ENCODE measurements at regions not wholly inside any gene's neighbourhood (a gene's known extent, or its start where the extent isn't known, plus 50 kb on each side); places are given as distances from the start of the nearest gene placed in this dataset.

DNA sequence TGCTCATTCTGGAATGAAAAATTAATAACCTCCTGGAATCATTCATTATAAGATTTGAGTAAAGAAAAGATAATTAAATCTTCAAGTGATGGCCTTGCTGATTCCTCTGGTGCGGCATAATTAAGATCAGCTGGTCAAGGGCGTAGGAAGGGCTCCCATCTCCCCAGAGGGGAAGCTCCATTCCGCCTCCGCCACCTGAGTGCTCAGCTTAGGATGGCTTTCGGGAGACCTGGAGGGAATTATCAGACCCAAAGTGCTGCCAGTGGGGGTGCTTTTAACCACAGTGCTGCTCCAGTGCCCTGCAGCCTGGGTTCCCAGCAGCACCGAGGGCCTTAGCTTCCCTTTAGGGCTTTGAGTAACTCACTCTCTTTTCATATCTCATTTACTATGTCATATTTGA, 556.6 kb upstream of the RGMA start:
- in situ Hi-C loops (cut with MboI; ENCODE audit: low pct_ligation_motif_present in 1 of 4, low pct_unique_long_range_greater_than_20kb in 1 of 4, low sequenced_read_pairs in 3 of 4) = no loop called here
- no peaks in the 10 kb centered on the region for H3K9me3 ChIP-seq
- no peak overlapping the region for H3K4me3 ChIP-seq
- 84 to 92% methylated on average over 2 to 6 of the region's 6 CpGs for WGBS, 2 donors (ENCODE audit: low coverage in 1 of 2)
- H3K27me3 ChIP-seq = no peaks in the 10 kb centered on the region
- no peaks in the 10 kb centered on the region for H3K4me1 ChIP-seq
- no peak for TF ChIP-seq EP300 (IDR thresholded peaks at IDR 0.05; ENCODE audit: low read depth)
- no peak for TF ChIP-seq POLR2AphosphoS5 (IDR thresholded peaks at IDR 0.05)
- TF ChIP-seq, protein P1, sequence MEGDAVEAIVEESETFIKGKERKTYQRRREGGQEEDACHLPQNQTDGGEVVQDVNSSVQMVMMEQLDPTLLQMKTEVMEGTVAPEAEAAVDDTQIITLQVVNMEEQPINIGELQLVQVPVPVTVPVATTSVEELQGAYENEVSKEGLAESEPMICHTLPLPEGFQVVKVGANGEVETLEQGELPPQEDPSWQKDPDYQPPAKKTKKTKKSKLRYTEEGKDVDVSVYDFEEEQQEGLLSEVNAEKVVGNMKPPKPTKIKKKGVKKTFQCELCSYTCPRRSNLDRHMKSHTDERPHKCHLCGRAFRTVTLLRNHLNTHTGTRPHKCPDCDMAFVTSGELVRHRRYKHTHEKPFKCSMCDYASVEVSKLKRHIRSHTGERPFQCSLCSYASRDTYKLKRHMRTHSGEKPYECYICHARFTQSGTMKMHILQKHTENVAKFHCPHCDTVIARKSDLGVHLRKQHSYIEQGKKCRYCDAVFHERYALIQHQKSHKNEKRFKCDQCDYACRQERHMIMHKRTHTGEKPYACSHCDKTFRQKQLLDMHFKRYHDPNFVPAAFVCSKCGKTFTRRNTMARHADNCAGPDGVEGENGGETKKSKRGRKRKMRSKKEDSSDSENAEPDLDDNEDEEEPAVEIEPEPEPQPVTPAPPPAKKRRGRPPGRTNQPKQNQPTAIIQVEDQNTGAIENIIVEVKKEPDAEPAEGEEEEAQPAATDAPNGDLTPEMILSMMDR (IDR thresholded peaks at IDR 0.05) = no peak
- TF ChIP-seq POLR2A (IDR thresholded peaks at IDR 0.05) = no peak
- intact Hi-C loops (cut with DNase I; ENCODE audit: low total_unique reads) = no loop called here
- no peaks in the 10 kb centered on the region for H3K36me3 ChIP-seq
- no peak overlapping the region for H3K27ac ChIP-seq
- DNase-seq = no peak

DNA sequence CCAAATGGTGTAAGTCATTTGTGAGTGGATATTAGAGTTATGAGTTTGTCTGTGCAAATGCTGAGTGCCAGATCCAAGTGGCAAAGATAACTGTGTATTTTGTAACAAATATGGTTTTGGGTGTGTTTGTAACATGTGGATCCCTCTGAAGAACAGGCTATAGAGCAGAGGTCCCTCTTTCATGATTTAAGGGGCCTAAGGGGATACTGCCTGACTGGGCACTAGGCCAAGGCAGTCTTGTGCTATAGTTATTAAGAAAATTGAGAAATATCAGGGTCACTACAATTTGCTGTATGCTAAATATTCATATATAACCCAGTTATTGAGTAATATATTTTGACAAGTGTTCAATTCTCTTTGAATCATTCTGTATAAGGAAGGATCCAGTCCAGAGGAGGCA, 555.6 kb upstream of the RGMA start:
- intact Hi-C loops (cut with DNase I; ENCODE audit: low total_unique reads) (no loop called here), in situ Hi-C loops (cut with MboI; ENCODE audit: low pct_ligation_motif_present in 1 of 4, low pct_unique_long_range_greater_than_20kb in 1 of 4, low sequenced_read_pairs in 3 of 4) (no loop called here)
- no peaks in the 10 kb centered on the region for H3K9me3 ChIP-seq
- no peak for DNase-seq
- H3K4me1 ChIP-seq = no peaks in the 10 kb centered on the region
- TF ChIP-seq POLR2A (IDR thresholded peaks at IDR 0.05) (no peak), EP300 (IDR thresholded peaks at IDR 0.05; ENCODE audit: low read depth) (no peak), POLR2AphosphoS5 (IDR thresholded peaks at IDR 0.05) (no peak)
- TF ChIP-seq, protein P1 (IDR thresholded peaks at IDR 0.05) = no peak
- no peaks in the 10 kb centered on the region for H3K36me3 ChIP-seq
- H3K27ac ChIP-seq = no peak overlapping the region
- no peak overlapping the region for H3K4me3 ChIP-seq
- H3K27me3 ChIP-seq = no peaks in the 10 kb centered on the region

DNA sequence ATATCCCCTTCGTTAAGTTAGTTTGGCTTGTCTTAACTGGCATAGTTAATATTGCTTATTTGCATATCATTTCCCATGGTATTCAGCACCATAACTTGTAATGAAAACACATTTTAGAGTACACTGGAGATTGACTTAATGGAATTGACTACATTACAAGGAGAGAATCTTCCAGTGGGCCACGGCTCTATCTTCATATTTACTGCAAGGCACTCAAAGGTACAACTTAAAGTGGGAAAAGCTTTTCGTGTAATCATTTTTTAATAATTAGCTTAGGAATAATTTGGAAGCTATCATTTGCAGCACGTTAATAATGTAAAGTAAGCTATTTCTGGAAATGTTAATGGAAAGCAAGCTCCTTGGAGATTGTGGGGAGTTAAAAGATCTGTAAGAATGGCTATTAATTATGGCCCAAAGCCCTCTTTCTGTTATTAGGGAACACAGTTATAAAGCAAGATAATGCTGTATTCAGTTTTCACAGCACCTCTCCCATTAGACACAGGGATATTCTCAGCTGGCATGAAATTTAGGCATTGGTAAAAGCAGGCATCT, 551.5 kb upstream of the RGMA start:
- in situ Hi-C loops (cut with MboI; ENCODE audit: low pct_ligation_motif_present in 1 of 4, low pct_unique_long_range_greater_than_20kb in 1 of 4, low sequenced_read_pairs in 3 of 4) (no loop called here), intact Hi-C loops (cut with DNase I; ENCODE audit: low total_unique reads) (no loop called here)
- no peaks in the 10 kb centered on the region for H3K9me3 ChIP-seq
- no peaks in the 10 kb centered on the region for H3K36me3 ChIP-seq
- DNase-seq = no peak
- H3K27ac ChIP-seq = no peak overlapping the region
- no peak overlapping the region for H3K4me3 ChIP-seq
- H3K4me1 ChIP-seq = no peaks in the 10 kb centered on the region
- H3K27me3 ChIP-seq = no peaks in the 10 kb centered on the region
- 75 to 82% methylated on average over 4 of the region's 4 CpGs for WGBS, 2 donors (ENCODE audit: low coverage in 1 of 2)
- TF ChIP-seq POLR2A (IDR thresholded peaks at IDR 0.05) (no peak), POLR2AphosphoS5 (IDR thresholded peaks at IDR 0.05) (no peak), EP300 (IDR thresholded peaks at IDR 0.05; ENCODE audit: low read depth) (no peak)
- TF ChIP-seq, protein P1 (IDR thresholded peaks at IDR 0.05) = no peak

DNA sequence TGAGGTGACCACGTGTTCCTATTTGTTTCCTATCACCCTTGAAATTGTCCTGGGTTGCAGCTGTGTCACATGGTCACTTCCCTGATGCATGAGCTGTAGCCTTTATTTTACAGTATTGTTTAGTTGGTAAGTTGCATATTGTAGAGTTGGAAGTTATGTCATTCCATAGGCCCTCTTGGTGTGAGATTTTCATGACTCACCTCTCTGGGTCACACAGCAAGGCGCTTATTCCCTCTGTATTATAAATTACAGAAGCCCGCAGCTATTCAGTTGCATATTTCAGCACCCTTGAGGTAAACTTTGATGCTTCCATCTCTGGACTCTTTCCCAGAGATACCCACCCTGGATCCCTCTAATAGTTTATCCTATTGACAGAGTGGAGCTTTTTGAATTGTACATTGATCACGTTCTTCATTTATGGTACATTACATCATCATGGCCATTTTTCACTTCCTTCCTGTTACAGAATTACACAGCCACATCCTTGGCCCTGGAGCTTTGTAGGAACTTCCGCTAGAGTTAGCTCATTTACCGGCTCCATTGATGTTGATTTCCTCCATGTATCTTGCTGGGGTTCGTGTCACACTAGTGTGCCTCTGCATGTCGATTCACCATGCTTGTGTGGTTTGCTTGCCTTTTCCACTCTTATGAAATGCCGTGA, 543.1 kb upstream of the RGMA start:
- Histone ChIP-seq H3K36me3 (no peaks in the 10 kb centered on the region), H3K4me3 (no peak overlapping the region), H3K27ac (no peak overlapping the region), H3K9me3 (no peaks in the 10 kb centered on the region), H3K27me3 (no peaks in the 10 kb centered on the region), H3K4me1 (no peaks in the 10 kb centered on the region)
- DNase-seq = no peak
- 74 to 77% methylated on average over 7 to 9 of the region's 9 CpGs for WGBS, 2 donors (ENCODE audit: low coverage in 1 of 2)
- TF ChIP-seq EP300 (IDR thresholded peaks at IDR 0.05; ENCODE audit: low read depth) (no peak), POLR2AphosphoS5 (IDR thresholded peaks at IDR 0.05) (no peak), POLR2A (IDR thresholded peaks at IDR 0.05) (no peak)
- TF ChIP-seq, protein P1 (IDR thresholded peaks at IDR 0.05) = no peak
- intact Hi-C loops (cut with DNase I; ENCODE audit: low total_unique reads) = no loop called here
- in situ Hi-C loops (cut with MboI; ENCODE audit: low pct_ligation_motif_present in 1 of 4, low pct_unique_long_range_greater_than_20kb in 1 of 4, low sequenced_read_pairs in 3 of 4) = no loop called here
